Parathyroid adenoma (tissue), 2 donors: ENCODE measurements at regions not wholly inside any gene's neighbourhood (a gene's known extent, or its start where the extent isn't known, plus 50 kb on each side); places are given as distances from the start of the nearest gene placed in this dataset.

Experiments used
- H2AFZ ChIP-seq: fragments of 300-600 bp; sonication (generic); one replicate; pipeline ENCODE4 v1.7.0; 2017; ENCODE audit warnings: antibody characterized with exemption, mild to moderate bottlenecking
- H3K27ac ChIP-seq: fragments of 300-600 bp; sonication (generic); one replicate; pipeline ENCODE4 v1.7.0; 2017
- H3K27me3 ChIP-seq: fragments of 300-600 bp; sonication (generic); one replicate; pipeline ENCODE4 v1.7.0; 2017; ENCODE audit warnings: low read length; ENCODE audit not compliant: control insufficient read depth, insufficient read depth
- H3K36me3 ChIP-seq: fragments of 300-600 bp; sonication (generic); one replicate; pipeline ENCODE4 v1.7.0; 2017; ENCODE audit warnings: low read length; ENCODE audit not compliant: control insufficient read depth, insufficient read depth
- H3K4me1 ChIP-seq: fragments of 300-600 bp; sonication (generic); one replicate; pipeline ENCODE4 v1.7.0; 2017; ENCODE audit warnings: control low read depth
- H3K4me2 ChIP-seq: fragments of 300-600 bp; sonication (generic); one replicate; pipeline ENCODE4 v1.7.0; 2017; ENCODE audit warnings: low read length
- H3K4me3 ChIP-seq: fragments of 300-600 bp; sonication (generic); one replicate; pipeline ENCODE4 v1.7.0; 2017; ENCODE audit warnings: low read depth, low read length
- H3K79me2 ChIP-seq: fragments of 300-600 bp; sonication (generic); one replicate; pipeline ENCODE4 v1.7.0; 2017; ENCODE audit warnings: control low read depth
- H3K9ac ChIP-seq: fragments of 300-600 bp; sonication (generic); one replicate; pipeline ENCODE4 v1.7.0; 2017; ENCODE audit warnings: mild to moderate bottlenecking
- H3K9me3 ChIP-seq: fragments of 300-600 bp; sonication (generic); one replicate; pipeline ENCODE4 v1.7.0; 2017; ENCODE audit warnings: low read length; ENCODE audit not compliant: control insufficient read depth
- TF ChIP-seq, protein P1 (sequence below): fragments of 300-600 bp; sonication (generic); IDR thresholded peaks from one replicate; pipeline ENCODE4 v1.7.0; 2017; ENCODE audit warnings: antibody characterized with exemption, mild to moderate bottlenecking
- donor health status: primary hyperparathyroidism.

GRCh38 chr10:4723860-4724259 is 102.1 kb upstream of the AKR1E2 start:
- TF ChIP-seq, protein P1, sequence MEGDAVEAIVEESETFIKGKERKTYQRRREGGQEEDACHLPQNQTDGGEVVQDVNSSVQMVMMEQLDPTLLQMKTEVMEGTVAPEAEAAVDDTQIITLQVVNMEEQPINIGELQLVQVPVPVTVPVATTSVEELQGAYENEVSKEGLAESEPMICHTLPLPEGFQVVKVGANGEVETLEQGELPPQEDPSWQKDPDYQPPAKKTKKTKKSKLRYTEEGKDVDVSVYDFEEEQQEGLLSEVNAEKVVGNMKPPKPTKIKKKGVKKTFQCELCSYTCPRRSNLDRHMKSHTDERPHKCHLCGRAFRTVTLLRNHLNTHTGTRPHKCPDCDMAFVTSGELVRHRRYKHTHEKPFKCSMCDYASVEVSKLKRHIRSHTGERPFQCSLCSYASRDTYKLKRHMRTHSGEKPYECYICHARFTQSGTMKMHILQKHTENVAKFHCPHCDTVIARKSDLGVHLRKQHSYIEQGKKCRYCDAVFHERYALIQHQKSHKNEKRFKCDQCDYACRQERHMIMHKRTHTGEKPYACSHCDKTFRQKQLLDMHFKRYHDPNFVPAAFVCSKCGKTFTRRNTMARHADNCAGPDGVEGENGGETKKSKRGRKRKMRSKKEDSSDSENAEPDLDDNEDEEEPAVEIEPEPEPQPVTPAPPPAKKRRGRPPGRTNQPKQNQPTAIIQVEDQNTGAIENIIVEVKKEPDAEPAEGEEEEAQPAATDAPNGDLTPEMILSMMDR: no peak
- no peaks in the 10 kb centered on the region for H3K79me2 ChIP-seq
- no peaks in the 10 kb centered on the region for H3K4me1 ChIP-seq
- H3K4me2 ChIP-seq: no peak overlapping the region
- no peaks in the 10 kb centered on the region for H3K36me3 ChIP-seq
- no peak overlapping the region for H3K4me3 ChIP-seq
- H3K27me3 ChIP-seq: no peaks in the 10 kb centered on the region
- H3K9ac ChIP-seq: no peak overlapping the region
- no peak overlapping the region for H2AFZ ChIP-seq
- no peak overlapping the region for H3K27ac ChIP-seq
- no peaks in the 10 kb centered on the region for H3K9me3 ChIP-seq

GRCh38 chr10:4721999-4722753 is 103.8 kb upstream of the AKR1E2 start:
- H2AFZ ChIP-seq: no peak overlapping the region
- no peak overlapping the region for H3K27ac ChIP-seq

DNA sequence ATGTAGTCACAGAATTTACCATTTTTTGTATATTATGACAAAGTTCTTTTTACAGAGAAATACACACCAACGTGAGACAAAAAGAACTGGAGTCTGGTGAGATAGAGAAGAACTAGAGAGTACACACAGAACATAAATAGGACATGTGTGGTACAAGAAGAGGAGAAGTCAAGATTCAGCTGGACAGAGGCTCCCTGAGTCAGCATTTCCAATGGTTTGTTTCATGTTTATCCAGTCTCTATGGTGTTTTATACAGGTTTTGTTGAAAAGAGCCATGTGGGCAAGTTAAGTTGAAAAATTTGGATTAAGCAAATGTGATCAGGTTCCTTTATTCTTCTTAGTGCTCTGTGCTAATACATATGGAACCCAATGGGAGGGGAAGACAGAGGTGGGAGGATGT is 105.5 kb upstream of the AKR1E2 start:
- H2AFZ ChIP-seq: no peak overlapping the region
- H3K4me3 ChIP-seq: no peak overlapping the region
- H3K27ac ChIP-seq: no peak overlapping the region
- no peaks in the 10 kb centered on the region for H3K79me2 ChIP-seq
- no peak overlapping the region for H3K4me2 ChIP-seq
- no peaks in the 10 kb centered on the region for H3K4me1 ChIP-seq
- TF ChIP-seq, protein P1: no peak
- no peaks in the 10 kb centered on the region for H3K9me3 ChIP-seq
- no peak overlapping the region for H3K9ac ChIP-seq
- no peaks in the 10 kb centered on the region for H3K36me3 ChIP-seq
- no peaks in the 10 kb centered on the region for H3K27me3 ChIP-seq

More at GRCh38 chr10:4721999-4722753, 103.8 kb upstream of the AKR1E2 start:
- Histone ChIP-seq H3K9me3 (no peaks in the 10 kb centered on the region), H3K36me3 (no peaks in the 10 kb centered on the region), H3K9ac (no peak overlapping the region), H3K4me3 (no peak overlapping the region), H3K4me2 (no peak overlapping the region), H3K79me2 (no peaks in the 10 kb centered on the region), H3K27me3 (no peaks in the 10 kb centered on the region), H3K4me1 (no peaks in the 10 kb centered on the region)
- TF ChIP-seq, protein P1: no peak

GRCh38 chr10:4719671-4720070 is 106.3 kb upstream of the AKR1E2 start:
- Histone ChIP-seq H3K27me3 (no peaks in the 10 kb centered on the region), H2AFZ (no peak overlapping the region), H3K4me2 (no peak overlapping the region), H3K9me3 (no peaks in the 10 kb centered on the region), H3K9ac (no peak overlapping the region), H3K27ac (no peak overlapping the region), H3K4me3 (no peak overlapping the region), H3K79me2 (no peaks in the 10 kb centered on the region), H3K4me1 (no peaks in the 10 kb centered on the region), H3K36me3 (no peaks in the 10 kb centered on the region)
- TF ChIP-seq, protein P1: no peak

DNA sequence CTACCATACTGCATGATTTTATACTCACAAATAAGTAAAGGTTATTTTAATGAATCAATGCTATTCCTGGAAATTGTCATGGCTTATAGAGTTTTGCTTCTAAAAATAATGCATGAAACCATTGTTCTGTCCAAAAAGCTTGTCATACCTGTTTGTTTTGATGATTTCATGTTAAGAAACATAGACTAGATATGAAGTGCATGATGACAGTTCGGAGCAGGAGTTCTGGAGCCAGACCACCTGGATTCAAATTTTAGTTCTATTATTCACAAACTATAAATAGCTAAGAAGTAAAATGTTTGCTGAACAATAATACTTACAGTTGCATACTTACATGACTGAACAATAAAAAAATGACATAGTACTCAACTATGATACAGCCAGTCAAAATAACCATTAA is 107.0 kb upstream of the AKR1E2 start:
- Histone ChIP-seq H3K4me2 (no peak overlapping the region), H3K27ac (no peak overlapping the region), H3K4me3 (no peak overlapping the region), H3K9me3 (no peaks in the 10 kb centered on the region), H3K36me3 (no peaks in the 10 kb centered on the region), H3K79me2 (no peaks in the 10 kb centered on the region), H3K9ac (no peak overlapping the region), H3K27me3 (no peaks in the 10 kb centered on the region), H3K4me1 (no peaks in the 10 kb centered on the region), H2AFZ (no peak overlapping the region)
- TF ChIP-seq, protein P1: no peak
